HTR-8/SVneo (cell line): ENCODE measurements at regions not wholly inside any gene's neighbourhood (a gene's known extent, or its start where the extent isn't known, plus 50 kb on each side); places are given as distances from the start of the nearest gene placed in this dataset.

Experiments used
- DNase-seq: peaks from one replicate; pipeline ENCODE4 v3.0.0; 2011; ENCODE audit warnings: low spot score, mixed read lengths; ENCODE audit not compliant: insufficient read length
- FAIRE-seq: peaks from 2 replicates; lab custom pipeline; 2011; peaks lifted over from hg19 to GRCh38; lab: Jason Lieb, UNC

DNA sequence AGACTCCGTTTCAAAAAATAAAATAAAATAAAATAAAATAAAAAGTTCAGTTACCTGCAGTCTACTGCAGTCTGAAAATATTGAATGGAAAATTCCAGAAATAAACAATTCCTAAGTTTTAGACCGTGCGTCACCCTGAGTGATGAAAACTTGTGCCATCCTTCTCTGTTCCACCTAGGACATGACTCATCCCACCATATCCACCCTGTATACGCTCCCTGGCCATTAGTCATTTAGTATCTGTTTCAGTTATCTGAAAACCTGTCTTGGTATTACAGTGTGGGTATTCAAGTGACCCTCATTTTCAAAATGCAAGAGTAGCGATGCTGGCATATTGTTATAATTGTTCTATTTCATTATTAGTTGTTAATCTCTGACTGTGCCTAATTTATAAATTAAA is 51.8 kb upstream of the TEX48 start:
- DNase-seq (peak; percentile 39), FAIRE-seq (no peak)

DNA sequence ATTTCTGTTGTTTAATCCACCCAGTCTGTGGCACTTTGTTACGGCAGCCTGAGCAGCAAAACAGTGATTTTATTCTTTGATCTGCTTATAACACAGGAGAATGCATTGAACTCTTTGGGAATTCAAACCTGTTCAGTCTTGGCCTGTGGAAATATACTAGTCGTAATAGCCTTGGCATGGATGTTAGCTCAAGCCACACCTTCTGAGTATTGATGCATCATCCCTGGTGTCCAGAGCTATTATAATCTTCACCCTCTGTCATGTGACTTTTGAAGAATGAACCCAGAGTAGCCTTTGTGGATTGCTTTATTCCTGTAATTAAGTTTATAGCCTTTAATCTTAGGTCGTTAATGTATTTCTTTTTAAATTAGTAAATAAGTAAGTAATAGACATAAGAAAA is 50.8 kb upstream of the TEX48 start:
- no peak for DNase-seq
- no peak for FAIRE-seq
